ENCODE measurements at regions not wholly inside any gene's neighbourhood (a gene's known extent, or its start where the extent isn't known, plus 50 kb on each side); places are given as distances from the start of the nearest gene placed in this dataset.

- BruUV-seq (replicated peaks), result no TSS peak
- DNase-seq (ENCODE audit: low read depth, low spot score), result no peak
- CTCF ChIA-PET, result no interaction called here
- H3K4me3 ChIP-seq (ENCODE audit: low read depth in 2 of 2, low read length in 2 of 2), result no peak overlapping the region
- no peak for TF ChIP-seq REST (IDR thresholded peaks at IDR 0.05; ENCODE audit: insufficient read depth in 1 of 2, low read depth in 2 of 2, low read length in 1 of 2)
- no peak for TF ChIP-seq TCF7L2 (IDR thresholded peaks at IDR 0.05; ENCODE audit: low read depth, low read length)
- no peak overlapping the region for H3K27ac ChIP-seq (ENCODE audit: low read length)
- no peaks in the 10 kb centered on the region for H3K4me1 ChIP-seq (ENCODE audit: control insufficient read depth, insufficient read depth, low read length)
- H3K36me3 ChIP-seq (ENCODE audit: control insufficient read depth, insufficient read depth, low read length), result no peaks in the 10 kb centered on the region
- in situ Hi-C loops (cut with HindIII; ENCODE audit: low pct_unique_long_range_greater_than_20kb, low sequenced_read_pairs), result no loop called here
- H3K27me3 ChIP-seq (ENCODE audit: control insufficient read depth, insufficient read depth, low read length), result no peaks in the 10 kb centered on the region
- POLR2A ChIA-PET, result no interaction called here
- intact Hi-C loops (cut with micrococcal nuclease; ENCODE audit: unreplicated experiment), result no loop called here
- no peaks in the 10 kb centered on the region for H3K9me3 ChIP-seq (ENCODE audit: control insufficient read depth, insufficient read depth, low read depth, low read length)
- no peak for ATAC-seq
These were observed 735.1 kb upstream of the SORCS1 start for GRCh38 chr10:107899502-107900062.

GRCh38 chr10:107899075-107899474 is 734.6 kb upstream of the SORCS1 start:
- no peaks in the 10 kb centered on the region for H3K4me1 ChIP-seq (ENCODE audit: control insufficient read depth, insufficient read depth, low read length)
- ChIA-PET CTCF (no interaction called here), POLR2A (no interaction called here)
- ATAC-seq (no peak), DNase-seq (ENCODE audit: low read depth, low spot score) (no peak)
- H3K27me3 ChIP-seq (ENCODE audit: control insufficient read depth, insufficient read depth, low read length), result no peaks in the 10 kb centered on the region
- H3K27ac ChIP-seq (ENCODE audit: low read length), result no peak overlapping the region
- no peak for TF ChIP-seq POLR2AphosphoS5 (IDR thresholded peaks at IDR 0.05; ENCODE audit: low read depth, low read length)
- TF ChIP-seq CTCF (IDR thresholded peaks at IDR 0.05), result no peak
- TF ChIP-seq SIN3A (IDR thresholded peaks at IDR 0.05; ENCODE audit: borderline replicate concordance, insufficient read depth, low read depth, low read length), result no peak
- TF ChIP-seq REST (IDR thresholded peaks at IDR 0.05; ENCODE audit: insufficient read depth in 1 of 2, low read depth in 2 of 2, low read length in 1 of 2), result no peak
- TF ChIP-seq TCF7L2 (IDR thresholded peaks at IDR 0.05; ENCODE audit: low read depth, low read length), result no peak
- no peaks in the 10 kb centered on the region for H3K36me3 ChIP-seq (ENCODE audit: control insufficient read depth, insufficient read depth, low read length)
- no TSS peak for BruUV-seq (replicated peaks)
- intact Hi-C loops (cut with micrococcal nuclease; ENCODE audit: unreplicated experiment) (no loop called here), in situ Hi-C loops (cut with HindIII; ENCODE audit: low pct_unique_long_range_greater_than_20kb, low sequenced_read_pairs) (no loop called here)
- H3K9me3 ChIP-seq (ENCODE audit: control insufficient read depth, insufficient read depth, low read depth, low read length), result no peaks in the 10 kb centered on the region
- no peak overlapping the region for H3K4me3 ChIP-seq (ENCODE audit: low read depth in 2 of 2, low read length in 2 of 2)

Data from Panc1 (cell line).